GM18517 (cell line): ENCODE measurements at regions not wholly inside any gene's neighbourhood (a gene's known extent, or its start where the extent isn't known, plus 50 kb on each side); places are given as distances from the start of the nearest gene placed in this dataset.
"Not testable (repeated sequence)": the region's sequence is repeated elsewhere in the genome, so short reads cannot be mapped to it uniquely, and the experiment has no call there.

Experiments
- ATAC-seq: cut with Tn5 transposase; IDR thresholded peaks from one replicate; pipeline ENCODE4 v1.9.1; 2021; ENCODE audit warnings: mild to moderate bottlenecking, moderate library complexity; ENCODE audit not compliant: unreplicated experiment

GRCh38 chr5:84518370-84518769, 133.7 kb upstream of the EDIL3 start:
- no peak for ATAC-seq

GRCh38 chr5:84506625-84507024, 121.9 kb upstream of the EDIL3 start:
- no peak for ATAC-seq

DNA sequence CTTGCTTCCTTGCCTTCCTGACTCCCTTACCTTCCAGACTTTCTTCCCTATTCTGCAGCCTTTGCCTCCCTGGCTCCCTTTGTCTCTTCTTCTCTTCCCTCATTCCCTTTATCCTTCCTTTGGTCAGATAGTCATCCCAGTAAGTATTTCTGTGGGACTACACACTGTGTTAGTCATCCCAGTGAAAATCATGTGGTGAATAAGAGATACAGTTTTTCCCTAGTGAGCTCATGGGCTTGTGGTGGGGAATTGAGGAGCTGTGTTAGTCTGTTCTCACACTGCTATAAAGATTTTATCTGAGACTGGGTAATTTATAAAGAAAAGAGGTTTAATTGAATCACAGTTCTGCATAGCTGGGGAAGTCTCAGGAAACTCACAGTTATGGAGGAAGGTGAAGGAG, 109.8 kb upstream of the EDIL3 start:
- ATAC-seq = no peak

DNA sequence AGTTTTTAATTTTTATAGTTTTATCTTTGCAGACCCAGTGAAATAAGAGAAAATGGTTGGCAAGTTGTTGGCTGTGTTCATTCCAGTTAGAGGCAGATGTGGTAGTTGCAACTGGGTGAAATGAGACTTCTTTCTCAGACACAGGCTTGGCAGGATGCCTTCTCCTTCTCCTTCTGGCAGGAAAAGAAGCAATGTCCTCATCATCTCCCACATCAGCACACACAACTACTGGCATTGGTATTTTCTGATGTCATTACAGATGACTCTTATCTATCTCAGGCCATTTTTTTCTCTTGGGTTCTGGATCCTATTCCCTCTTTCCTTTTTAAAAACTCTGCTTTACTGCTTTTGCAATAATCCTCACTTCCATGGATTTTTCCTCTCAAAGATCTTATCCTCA, 103.3 kb upstream of the EDIL3 start:
- no peak for ATAC-seq

DNA sequence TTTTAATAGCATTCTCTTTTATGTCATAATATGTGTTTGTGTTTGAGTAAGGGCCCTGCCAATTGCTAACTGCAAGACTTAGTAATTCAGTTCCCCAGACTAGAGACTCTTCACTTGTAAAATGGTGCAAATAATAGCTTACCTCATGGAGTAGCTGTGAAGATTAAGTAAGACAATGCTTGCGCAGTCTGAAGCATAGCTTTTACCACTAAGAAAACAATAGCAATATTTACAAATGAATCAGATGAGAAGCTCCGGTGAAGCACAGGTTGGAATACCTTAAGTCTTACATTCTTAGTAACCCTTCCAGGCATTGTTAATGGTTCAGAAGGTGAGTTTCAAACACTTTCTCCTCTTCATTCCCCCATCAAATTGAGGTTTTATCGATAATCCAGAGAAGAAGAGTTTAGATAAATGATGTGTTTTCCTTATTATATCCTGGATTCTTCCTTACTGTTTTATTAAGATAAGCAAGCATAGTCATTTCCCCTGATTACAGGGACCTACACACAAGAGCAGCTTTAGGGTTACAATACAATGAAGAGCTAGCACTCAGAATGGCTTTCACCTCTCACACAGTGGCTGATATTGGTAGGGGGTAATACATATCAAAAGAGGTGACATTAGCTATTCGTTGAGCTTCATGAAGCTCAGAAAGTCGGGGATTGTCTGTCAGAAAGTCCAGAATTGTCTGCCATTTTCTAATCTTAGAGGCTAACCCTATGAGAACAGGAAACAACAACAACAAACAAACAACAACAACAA, 96.4 kb upstream of the EDIL3 start:
- no peak for ATAC-seq

GRCh38 chr5:84478603-84479002, 93.9 kb upstream of the EDIL3 start:
- no peak for ATAC-seq

GRCh38 chr5:84477485-84477884, 92.8 kb upstream of the EDIL3 start:
- ATAC-seq = no peak

DNA sequence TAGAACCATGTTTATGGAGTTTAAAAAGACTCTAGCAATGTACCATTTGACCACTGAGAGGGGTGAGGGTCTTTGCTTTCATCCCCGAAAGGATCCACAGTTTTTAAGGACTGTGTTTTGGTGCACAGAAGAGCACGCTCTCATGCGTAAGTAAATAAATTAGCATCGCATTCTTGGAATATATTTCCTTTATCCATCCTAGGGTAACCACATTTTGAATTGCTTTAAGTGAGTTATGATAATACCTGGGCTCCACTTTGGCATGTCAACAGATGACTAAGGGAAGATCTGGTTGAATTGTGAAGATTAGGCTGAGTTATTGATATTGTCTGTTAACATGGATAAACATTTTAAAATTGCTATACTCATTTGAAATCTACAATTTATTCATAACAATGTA, 89.4 kb upstream of the EDIL3 start:
- no peak for ATAC-seq

GRCh38 chr5:84453405-84453804, 68.7 kb upstream of the EDIL3 start:
- ATAC-seq = no peak

DNA sequence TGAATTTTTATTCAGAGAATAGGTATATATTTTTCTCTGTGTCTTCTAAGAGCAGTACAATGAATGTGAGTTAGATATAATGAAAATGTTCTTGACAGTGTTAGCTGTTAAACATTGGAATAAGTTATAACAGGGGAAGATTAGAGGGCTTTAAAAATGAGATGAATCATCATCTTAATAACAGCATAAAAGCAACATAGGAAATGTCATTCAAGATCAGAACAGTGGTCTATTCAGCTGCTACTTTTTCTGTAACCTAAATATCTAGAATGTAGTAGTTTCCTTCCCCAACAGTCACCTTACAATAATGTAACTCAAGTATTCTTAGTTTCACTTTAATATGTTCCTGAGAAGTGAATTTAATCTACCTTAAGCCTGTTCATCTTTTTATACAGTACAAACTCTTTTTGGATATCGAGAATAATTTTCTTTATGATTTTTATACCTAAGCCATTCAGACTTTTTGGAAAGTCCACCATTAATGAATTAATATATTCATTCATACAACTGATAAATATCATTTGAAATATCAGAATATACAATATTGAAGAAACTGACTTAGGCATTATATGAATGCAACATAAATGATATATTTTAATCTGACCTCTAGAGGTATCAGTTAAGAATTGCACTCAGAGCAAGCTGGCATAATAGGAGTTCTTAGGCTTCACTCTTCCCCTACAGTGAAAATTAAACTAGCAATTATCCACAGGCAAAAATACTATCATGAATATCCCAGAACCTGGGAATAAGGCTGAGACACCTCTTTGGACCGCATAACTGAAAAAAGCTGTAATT, 66.1 kb upstream of the EDIL3 start:
- no peak for ATAC-seq

DNA sequence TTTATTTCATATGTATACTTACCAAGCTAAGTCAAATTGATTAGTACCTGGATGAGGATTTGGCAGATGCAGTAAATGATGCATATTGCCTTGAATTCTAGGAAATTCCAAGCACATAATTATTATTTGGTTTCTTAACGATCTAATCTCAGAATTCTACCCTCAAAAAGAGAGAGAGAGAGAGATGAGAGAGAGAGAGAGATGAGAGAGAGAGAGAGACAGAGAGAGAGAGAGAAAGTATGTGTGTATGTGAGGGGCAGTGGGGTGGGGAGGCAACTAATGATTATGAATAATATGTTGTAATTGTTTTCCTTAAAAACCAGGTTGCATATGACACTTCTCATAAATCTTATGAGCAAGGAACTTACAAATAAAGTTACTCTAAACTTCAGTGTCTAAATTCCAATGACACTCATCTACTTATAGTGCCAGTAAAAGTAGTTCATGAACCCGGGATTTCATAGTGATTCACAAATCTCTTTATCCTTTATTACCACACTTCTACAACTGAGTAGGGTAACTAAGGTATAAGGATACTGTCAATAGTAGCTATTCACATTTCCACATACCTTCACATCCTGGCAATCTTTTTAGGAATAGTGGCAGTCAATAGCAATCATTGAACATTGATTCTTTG, 60.5 kb upstream of the EDIL3 start:
- no peak for ATAC-seq

- ATAC-seq = no peak
Observed at GRCh38 chr5:84438456-84438855, 53.8 kb upstream of the EDIL3 start.

DNA sequence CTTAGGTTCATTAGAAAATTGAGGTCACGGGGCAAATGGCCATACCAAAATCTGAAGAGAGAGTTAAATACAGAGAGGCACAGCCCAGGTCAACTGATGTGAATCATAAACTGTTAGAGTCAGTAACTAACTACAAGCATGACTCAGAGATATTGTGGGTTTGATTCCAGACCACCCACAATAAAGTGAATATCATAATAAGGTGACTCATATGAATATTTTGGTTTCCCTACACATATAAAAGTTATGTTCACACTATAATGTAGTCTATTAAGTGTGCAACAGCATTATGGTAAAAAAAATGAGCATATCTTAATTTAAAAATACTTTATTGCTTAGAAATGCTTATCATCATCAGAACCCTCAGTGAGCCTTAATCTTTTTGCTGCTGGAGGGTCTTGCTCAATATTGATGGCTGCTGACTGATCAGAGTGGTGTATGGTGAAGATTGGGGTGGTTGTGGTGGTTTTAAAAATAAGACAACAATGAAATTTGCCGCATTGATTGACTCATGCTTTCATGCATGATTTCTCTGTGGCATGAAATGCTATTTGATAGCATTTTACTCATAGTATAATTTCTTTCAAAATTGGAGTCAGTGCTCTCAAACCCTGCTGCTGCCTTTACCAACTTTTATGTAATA, 53.1 kb upstream of the EDIL3 start:
- no peak for ATAC-seq

DNA sequence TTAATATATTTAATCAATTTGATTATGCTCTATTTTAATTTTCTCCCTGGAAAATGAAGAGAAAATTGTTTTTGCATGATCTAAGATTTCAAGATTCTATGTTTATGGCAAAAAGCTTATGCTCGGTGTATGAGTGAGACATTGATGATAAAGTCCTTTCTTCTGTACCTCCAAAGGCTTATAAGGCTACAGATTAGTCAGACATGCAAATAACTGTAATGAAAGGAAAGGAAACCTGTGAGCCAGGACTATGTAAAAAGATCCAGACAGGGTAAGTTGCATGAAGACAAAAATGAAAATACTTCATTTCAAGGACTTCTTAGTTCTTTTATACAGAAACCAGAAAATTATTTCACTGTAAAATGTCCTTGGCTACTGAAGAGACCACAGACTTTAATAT, 52.2 kb upstream of the EDIL3 start:
- no peak for ATAC-seq

- ATAC-seq = not testable (repeated sequence)
Observed at GRCh38 chr5:84435861-84436346, 51.2 kb upstream of the EDIL3 start.
